ENCODE measurements at regions not wholly inside any gene's neighbourhood (a gene's known extent, or its start where the extent isn't known, plus 50 kb on each side); places are given as distances from the start of the nearest gene placed in this dataset.

DNA sequence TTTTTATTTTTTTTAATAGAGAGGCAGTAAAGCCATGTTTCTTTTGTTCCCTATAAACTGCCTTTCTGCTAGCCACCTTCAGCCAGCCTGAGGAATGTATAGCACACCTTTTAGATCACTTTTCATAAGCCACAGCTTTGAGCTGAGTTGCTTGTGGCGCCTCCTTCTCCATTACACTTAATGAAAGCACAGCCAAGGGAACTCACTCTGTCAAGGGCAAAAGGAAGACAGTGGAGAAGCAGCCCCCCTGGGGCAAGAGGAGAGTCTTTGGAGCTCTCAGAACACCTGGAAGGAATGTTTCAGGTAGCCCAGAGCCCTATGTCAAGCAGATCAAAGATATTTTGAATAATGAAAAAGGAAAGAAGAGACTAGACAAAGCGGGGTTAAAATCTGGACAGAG lies 235.1 kb downstream of the CLIC5 start:
- TF ChIP-seq POLR2AphosphoS5 (IDR thresholded peaks at IDR 0.05): no peak
- TF ChIP-seq POLR2A (IDR thresholded peaks at IDR 0.05): no peak
